ENCODE measurements at regions not wholly inside any gene's neighbourhood (a gene's known extent, or its start where the extent isn't known, plus 50 kb on each side); places are given as distances from the start of the nearest gene placed in this dataset.
"Not testable (repeated sequence)": the region's sequence is repeated elsewhere in the genome, so short reads cannot be mapped to it uniquely, and the experiment has no call there.

DNA sequence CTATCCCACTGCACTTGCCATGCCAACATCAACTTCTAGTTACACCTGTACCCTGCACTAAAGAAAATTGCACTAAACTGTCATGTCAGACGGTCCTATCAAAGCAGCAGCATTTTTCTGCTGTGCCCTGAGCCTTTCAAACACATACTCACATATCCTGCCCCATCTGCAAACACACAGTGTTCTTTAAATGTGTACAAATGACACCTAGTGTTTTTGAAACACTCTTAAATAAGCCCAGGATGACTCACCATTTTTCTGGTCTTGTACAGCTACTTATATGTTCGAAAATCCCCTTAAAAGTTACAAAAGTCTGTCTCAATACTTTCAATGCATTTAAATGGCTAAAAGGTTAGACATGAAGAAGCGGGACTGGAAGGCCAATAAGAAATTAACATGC lies 346.7 kb upstream of the PPARGC1A start:
- no peak for DNase-seq

GRCh38 chr4:24236120-24236519 lies 346.3 kb upstream of the PPARGC1A start:
- DNase-seq = no peak

DNA sequence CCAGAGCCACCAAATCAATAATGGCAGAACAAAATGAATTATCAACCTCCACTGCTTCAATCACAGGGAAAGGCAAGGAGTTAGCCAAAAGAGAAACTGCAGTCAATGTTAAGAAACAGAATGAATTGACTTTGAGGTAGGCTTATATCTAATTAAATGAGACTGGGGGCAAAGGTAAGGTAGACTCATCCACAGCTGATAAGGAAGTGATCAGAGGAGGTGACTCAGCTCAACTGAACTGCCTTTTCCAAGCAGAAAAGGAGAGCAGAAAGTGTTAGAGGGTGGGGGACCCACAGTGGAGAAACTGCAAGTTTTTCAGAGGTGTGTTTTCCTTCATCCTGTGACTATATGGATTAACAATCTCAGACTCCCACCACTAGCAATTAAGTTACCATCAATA lies 345.8 kb upstream of the PPARGC1A start:
- DNase-seq = no peak

GRCh38 chr4:24234288-24234848 lies 344.5 kb upstream of the PPARGC1A start:
- DNase-seq = no peak

- no peak for DNase-seq
These were observed 341.1 kb upstream of the PPARGC1A start for GRCh38 chr4:24230955-24231354.

- DNase-seq = no peak
These were observed 340.1 kb upstream of the PPARGC1A start for GRCh38 chr4:24229978-24230377.

DNA sequence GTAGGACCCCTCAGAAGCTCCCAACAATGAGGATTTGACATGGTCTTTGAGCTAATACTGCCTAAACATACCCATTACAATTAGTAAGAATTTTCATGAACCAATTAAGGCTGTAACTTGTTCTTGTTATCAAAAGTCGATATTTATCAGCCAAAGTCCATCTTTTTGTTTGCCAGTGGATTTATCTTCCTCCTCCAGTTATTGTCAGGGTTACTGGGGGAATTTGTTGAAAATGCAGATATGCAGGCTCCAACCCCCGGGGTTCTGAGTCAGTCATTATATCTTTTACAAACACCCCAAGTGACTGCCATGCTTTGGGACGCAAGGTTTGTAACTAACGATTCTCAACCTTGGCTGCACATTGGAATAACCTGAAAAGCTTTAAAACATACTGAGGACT lies 338.8 kb upstream of the PPARGC1A start:
- no peak for DNase-seq

- DNase-seq = no peak
These were observed 336.8 kb upstream of the PPARGC1A start for GRCh38 chr4:24226667-24227066.

DNA sequence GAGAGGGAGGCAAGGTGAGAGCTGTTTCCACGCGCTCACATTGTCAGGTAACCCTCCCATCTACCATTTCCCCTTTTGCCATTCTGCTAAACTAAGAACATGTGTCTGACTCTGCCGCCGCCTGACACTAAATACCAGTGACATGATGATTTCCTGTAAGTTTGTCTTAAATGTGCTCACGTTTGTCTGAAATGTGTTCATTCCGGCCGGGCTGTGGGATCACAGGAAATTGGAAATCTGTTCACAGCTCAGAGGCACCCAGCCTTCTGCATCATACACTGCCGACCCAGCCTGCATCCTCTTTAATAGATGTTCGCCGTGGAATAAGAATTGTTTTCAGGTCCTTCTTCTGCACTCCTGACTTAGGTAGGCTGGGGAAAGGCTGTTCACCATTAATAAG lies 336.2 kb upstream of the PPARGC1A start:
- DNase-seq = no peak

DNA sequence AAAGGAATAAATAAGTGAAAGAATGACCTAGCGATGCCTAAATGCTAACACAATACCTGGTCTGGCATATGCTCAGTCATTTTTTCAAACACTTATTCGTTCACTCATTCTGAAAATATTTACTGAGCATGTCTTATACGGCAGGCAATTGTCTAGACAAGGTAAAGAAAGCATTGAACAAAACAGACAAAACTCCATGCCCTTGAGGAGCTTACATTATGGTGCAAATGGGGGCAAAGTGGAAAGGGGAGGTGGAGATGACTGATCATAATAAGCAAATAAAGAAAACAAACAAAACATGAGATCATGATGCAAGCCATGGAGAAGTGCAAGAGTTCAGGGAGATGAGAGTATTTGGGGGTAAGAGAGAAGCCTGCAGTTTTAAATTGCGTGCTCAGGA lies 334.6 kb upstream of the PPARGC1A start:
- no peak for DNase-seq

DNA sequence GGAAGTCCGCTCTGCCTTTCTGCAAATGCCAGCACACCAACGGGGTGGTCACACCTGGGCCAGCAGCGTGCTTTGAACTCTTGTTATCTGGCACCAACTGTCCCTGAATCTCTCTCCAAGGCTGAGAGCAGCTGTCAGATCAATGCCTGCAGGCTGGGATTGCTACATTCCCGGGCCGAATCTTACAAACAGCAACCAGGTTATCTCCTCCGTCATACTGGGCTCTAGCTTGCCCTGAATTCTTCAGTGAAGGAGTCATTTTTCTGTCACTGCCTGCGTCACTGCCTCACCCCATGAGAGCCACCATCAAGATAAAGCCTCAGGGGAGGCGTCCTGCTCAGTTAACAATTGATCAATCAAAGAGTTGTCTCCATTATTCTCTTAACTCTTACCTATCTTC lies 329.4 kb upstream of the PPARGC1A start:
- no peak for DNase-seq

GRCh38 chr4:24218566-24218965 lies 328.7 kb upstream of the PPARGC1A start:
- no peak for DNase-seq

DNA sequence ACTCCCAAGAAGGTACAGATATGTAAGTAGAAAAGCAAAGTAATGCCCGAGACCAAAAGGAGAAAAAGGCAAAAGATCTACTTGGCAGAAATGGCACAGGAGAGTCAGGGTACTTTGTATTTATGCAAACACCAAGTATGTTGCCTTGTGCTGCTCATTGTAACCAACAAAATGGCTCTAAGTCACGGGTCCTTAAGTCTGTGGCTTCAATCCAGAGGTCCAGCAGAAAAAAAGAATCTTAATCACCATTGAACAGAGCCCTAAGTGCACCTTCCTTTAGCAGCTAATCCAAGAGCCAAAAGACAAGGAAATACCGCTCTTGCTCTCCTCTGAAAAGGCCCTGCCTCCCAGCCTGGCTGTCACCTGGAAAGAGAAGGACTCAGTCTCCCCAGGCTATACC lies 324.9 kb upstream of the PPARGC1A start:
- no peak for DNase-seq

DNA sequence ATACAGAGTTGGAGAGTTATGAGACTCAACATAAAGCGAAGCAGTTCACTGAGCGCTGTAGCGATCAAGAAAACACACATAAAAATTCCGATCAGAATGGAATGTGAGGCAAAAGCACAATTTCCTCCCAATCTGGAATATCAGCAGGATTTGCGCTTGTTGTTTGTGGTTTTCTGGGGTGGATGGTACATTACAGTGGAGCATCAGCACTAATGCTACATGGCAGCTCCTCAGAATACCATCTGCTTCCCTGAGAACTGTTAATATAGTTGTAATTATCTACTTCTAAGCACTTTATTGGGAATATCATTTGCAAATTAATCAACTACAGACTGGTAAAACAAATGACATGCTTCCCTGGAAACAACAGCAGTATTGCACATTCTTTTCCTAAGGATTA lies 324.1 kb upstream of the PPARGC1A start:
- no peak for DNase-seq

- no peak for DNase-seq
These were observed 322.8 kb upstream of the PPARGC1A start for GRCh38 chr4:24212642-24213041.

DNA sequence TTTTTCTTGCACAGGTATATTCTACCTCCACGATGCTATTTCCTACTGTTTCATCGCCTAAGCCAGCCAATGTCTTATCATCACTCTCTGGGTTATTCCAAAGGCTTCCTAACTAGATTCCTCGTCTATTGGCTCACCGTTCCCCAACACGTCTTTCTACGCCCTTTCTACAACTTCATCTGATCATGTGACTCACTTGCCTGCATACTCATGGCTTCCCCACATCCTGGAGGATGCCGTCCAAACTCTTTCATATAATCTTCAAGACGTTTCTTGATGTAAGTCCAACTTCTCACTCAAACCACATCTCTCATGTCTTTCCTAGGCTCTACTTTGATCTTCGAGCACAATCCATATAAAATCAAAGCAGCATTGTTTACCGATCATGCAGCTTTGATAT lies 322.0 kb upstream of the PPARGC1A start:
- DNase-seq = no peak

- no peak for DNase-seq
These were observed 320.6 kb upstream of the PPARGC1A start for GRCh38 chr4:24210332-24210902.

- DNase-seq = no peak
These were observed 320.1 kb upstream of the PPARGC1A start for GRCh38 chr4:24209906-24210305.

DNA sequence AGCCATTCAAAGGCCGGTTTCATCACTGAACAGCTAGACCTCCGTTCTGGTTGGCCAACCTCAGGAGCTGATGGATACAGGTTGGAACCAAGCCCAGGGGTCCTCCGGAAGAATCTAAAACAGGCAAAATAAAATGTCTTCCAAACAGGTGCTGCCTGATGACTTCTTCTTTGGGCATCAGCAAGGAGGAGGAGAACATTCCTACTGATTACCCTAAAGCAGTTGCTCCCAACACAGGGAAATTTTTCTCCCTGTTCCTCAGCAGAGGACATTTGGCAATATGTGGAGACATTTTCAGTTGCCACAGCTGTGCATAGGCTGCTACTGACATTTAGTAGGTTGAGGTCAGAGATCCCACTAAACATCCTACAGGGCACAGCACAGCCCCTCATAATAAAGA lies 319.3 kb upstream of the PPARGC1A start:
- DNase-seq = no peak

DNA sequence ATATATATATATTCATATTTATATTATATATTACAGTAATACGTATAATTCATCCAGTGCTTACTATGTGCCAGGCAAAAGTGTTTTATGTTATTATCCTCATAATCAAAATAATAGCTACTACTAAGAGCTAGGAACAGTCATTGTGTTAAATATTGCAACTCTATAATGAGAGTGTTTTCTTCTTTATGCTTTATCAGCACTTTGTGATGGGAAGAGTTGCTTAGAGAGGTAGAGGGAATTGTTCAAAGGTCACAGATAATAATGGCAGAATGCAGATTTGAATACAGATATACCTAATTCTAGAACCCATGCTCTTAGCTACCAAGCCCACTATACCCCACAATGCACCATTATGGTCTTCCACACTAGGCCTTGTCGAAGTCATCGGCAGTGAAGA lies 318.8 kb upstream of the PPARGC1A start:
- DNase-seq = no peak

DNA sequence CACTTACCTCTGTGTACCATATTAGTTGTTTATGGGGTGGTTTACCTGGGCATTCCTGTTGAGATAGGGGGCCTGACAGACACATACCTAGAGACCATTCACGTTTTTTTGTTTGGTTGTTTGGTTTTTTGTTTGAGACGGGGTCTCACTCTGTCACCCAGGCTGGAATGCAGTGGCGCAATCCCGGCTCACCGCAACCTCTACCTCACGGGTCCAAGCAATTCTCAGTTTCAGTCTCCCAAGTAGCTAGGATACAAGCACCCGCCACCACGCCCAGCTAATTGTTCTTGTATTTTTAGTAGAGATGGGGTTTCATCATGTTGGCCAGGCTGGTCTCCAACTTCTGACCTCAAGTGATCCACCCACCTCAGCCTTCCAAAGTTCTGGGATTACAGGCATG lies 314.9 kb upstream of the PPARGC1A start:
- DNase-seq = not testable (repeated sequence)

DNA sequence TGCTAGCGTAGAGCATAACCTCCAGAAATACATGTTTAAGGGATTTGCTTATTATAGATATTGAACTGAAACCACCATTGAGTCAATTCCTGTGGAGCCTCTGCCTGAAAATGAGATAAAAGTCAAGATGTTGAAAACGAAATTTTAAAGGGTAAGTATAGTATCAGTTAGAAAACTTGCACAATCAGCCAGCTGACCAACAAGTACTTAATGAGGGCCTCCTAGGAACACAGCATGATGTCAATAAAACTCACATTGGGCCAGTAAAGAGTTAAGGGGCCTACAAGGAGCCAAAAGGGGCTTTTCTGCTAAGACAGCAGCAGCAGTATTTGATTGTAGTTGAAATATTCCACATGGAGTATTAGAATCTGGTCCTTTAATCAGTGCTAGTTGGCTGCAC lies 314.1 kb upstream of the PPARGC1A start:
- DNase-seq = no peak

DNA sequence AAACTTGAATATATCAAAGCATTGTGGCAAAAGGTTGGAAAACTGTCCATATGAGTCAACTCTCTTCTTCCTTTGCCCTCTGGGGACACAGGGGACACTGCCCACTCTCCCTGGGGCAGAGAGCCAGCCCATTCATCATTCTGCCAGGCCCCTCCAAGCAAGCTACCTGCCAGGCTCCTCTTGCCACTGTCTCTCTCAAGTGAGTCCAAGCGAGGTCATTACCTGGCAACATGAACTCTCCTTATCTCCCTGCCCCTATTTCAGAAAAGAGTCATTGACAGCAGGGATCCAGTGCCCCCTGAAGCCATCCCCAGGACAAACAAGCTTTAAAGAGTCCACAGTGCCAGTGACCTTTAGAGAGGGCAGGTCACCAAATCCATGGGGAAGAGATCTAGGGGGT lies 312.7 kb upstream of the PPARGC1A start:
- no peak for DNase-seq

DNA sequence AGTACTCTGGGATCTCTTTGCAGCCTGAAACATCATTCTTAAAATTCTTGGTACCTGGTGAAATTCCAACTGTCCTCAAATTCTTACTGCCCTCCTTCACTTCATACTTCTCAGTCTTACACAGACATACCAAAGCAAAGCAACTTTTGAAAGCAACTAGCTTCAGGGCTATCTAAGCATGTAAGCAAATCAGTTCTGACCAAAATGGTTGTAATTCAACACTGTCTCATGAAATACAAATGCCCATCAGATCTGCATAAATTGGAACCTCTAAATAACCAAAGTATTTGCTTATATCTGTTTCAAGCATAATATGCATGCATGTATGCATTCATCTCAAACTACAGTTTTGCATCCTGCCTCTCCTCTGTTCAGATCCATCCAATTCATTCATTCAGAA lies 308.1 kb upstream of the PPARGC1A start:
- no peak for DNase-seq

DNA sequence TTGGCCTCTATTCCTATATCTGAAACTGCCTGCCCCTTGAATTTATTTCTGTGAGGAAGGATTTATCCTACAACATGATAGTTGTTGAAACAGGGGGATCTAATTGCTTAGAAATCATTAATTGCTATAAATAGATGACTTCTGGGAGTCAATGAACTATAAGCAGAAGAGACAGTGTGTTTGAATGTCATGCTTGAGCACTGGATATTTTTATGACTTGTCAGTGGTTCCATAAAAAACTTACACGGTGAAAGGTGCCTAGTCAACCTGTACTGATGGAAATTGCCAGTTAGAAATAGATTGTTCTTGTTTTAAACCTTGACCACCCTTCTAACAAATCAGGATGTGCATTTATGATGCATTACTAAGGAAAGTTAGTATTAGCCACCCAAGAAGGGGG lies 306.9 kb upstream of the PPARGC1A start:
- DNase-seq = no peak

All from NCI-H510A treated with DMSO at 0.1 percent for 48 hours (cell line).